GM18520 (cell line): ENCODE measurements at regions not wholly inside any gene's neighbourhood (a gene's known extent, or its start where the extent isn't known, plus 50 kb on each side); places are given as distances from the start of the nearest gene placed in this dataset.
A peak's percentile ranks its signal among the peaks of the same experiment; 100 is the strongest.

Source experiments
- ATAC-seq: cut with Tn5 transposase; IDR thresholded peaks from one replicate; pipeline ENCODE4 v1.9.1; 2021; ENCODE audit not compliant: unreplicated experiment

DNA sequence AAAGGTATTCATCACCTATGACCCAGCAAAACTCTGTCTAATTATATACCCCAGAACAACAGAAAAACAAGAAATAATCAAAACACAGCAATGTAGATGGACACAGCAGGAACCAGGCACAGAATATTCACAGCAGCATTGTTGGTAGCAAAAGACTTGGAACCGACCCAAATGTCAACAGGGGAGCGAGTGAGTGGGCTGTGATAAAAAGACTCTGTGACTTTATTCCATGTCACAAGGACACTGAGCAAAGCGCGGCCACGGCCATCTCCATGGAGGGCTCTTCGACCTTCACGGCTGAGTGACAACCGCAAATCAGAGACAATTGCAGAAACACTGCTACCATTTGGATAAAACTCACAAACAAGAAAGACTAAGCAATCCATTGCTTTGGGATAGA lies 1373.1 kb downstream of the TBC1D22A start:
- no peak for ATAC-seq

GRCh38 chr22:48125416-48125815 lies 1363.0 kb downstream of the TBC1D22A start:
- no peak for ATAC-seq

GRCh38 chr22:48121984-48122383 lies 1359.5 kb downstream of the TBC1D22A start:
- ATAC-seq, result no peak

DNA sequence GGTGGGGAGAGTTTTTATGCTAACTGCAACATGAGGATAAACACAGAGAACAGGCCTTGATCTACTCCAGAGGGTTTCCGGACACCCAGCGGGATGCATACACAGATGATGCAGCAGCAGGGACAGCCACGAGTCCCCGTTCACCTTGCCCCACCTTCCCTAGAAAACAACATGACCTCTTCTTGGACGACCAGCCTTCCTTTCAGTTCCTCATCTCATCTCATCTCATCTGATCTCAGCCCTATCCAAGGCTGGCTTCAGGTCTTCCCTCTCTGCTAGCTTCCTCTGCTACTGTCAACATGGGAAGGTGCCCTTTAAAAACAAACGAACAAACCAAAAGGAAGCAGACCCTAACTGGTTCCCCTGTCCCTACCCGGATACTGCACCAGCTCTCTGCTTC lies 1356.2 kb downstream of the TBC1D22A start:
- no peak for ATAC-seq

DNA sequence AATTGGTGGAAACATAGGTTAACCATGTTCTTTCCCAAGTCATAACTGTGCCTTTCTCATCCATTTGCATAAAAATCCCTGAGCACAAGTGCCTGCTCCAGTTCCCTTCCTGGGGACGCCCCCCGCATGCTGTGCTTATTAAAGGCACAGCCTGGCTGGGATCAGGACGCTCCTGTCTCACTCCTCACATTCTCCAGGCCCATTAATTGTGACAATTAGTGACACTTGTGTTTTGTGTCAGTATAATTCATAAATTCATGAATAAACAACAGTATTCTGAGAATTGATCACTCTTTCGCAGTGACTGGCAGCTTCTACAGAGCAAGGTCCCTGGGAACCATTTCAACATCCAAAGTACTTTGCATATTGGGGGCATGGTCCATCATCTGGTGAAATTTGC lies 1354.4 kb downstream of the TBC1D22A start:
- ATAC-seq, result no peak

DNA sequence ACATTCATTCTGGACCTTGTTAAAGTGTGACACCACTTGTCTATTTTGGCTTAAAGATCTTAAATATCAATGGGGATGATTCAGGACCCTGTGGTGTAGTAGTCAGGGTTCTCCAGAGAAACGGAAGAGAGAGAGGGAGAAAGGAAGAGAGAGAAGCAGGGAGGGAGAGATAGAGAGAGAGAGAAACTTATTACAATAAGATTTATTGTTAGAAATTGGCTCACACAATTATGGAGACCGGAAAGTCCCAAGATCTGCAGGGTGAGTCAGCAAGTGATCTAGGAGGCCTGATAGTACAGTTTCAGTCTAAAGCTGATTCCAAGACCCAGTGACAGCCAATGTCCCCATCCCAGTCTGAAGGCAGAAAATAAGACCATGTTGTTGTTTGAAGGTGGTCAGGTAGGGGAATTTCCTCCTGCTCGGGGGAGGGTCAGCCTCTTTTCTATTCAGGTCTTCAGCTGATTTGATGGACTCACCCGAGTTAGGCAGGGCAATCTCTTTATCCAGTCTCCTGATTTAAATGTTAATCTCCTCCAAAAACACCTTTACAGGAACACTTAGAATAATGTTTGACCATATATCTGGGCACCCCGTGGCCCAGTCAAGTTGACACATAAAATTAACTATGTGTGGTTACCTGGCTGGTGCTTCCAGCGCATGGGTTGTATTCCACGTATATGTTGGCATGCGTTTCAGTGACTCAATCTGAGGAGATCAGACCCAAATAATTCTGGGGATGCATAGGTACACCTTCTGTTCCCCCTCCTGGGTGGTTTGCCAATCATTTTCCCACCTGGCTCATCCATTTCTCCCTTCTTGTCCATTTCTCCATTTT lies 1350.5 kb downstream of the TBC1D22A start:
- ATAC-seq, result no peak

DNA sequence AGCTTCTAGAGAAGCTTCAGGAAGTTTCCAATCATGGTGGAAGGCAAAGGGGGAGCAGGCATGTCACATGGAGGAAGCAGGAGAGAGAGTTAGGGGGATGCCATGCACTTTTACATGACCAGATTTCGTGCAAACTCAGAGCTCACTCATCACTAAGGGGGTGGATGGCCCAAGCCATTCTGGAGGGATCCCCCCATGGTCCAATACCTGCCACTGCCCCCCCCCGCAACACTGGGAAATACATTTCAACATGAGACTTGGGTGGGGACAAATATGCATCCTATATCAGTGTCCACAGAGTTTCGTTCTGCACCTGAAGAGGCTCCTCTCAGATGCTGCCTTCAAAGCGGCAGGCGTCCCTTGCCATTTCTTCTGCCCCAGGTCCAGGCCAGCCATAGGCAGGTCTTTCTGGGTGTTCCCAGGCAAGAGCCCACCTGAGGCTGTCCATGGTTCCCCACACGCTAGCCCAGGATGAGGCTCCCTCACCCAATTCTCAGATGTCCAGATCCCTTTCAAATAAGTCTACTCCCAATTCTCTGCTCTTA lies 1344.3 kb downstream of the TBC1D22A start:
- no peak for ATAC-seq

GRCh38 chr22:48106215-48106614 lies 1343.8 kb downstream of the TBC1D22A start:
- no peak for ATAC-seq

- no peak for ATAC-seq
Measured at GRCh38 chr22:48105259-48105658, 1342.8 kb downstream of the TBC1D22A start.

DNA sequence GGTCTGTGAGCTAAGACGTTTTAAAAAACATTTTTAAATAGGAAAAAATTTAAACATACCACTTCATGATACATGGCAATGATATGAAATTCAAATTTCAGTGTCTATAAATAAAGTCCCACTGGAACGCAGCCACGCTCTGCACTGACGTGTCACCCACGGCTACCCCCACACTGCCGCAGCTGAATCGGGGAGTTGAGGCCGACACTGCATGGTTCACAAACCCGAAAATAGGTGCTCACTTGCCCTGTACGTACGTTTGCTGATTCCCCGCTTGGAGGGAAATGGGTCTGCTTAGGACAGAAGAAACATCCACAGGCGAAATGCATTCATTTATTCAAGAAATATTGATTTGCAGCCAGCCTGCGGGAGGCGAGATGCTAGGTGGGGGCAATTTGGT lies 1342.3 kb downstream of the TBC1D22A start:
- no peak for ATAC-seq

DNA sequence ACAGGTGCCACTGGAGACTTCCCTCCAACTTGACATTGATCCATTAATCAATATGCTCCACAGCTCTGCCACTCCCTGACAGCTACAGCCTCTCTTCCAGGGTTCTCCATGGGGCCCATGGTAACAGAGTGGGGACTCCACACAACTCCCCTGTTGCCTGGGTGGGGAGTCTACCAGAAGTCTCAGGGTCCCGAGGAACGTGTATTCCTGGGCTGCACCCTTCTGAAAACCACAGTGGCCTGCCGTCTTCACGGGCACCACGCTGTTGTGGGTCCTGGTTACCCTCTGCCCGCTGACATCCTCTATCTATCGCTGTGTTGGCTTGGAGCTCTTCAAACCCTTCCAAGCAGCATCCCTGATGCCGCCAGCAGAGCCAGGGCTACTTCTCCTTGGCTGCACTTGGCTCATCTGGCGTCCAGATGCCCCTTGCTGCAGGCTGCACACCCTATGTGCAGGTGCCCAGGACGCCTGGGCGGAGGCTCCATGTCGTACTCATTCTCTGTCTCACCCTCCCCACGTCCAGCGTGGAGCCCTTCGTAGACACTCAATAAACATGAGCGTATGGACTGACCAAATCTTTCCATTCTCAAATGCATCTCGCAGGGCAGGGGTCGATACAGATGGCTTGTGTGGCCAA lies 1341.8 kb downstream of the TBC1D22A start:
- ATAC-seq, result no peak

DNA sequence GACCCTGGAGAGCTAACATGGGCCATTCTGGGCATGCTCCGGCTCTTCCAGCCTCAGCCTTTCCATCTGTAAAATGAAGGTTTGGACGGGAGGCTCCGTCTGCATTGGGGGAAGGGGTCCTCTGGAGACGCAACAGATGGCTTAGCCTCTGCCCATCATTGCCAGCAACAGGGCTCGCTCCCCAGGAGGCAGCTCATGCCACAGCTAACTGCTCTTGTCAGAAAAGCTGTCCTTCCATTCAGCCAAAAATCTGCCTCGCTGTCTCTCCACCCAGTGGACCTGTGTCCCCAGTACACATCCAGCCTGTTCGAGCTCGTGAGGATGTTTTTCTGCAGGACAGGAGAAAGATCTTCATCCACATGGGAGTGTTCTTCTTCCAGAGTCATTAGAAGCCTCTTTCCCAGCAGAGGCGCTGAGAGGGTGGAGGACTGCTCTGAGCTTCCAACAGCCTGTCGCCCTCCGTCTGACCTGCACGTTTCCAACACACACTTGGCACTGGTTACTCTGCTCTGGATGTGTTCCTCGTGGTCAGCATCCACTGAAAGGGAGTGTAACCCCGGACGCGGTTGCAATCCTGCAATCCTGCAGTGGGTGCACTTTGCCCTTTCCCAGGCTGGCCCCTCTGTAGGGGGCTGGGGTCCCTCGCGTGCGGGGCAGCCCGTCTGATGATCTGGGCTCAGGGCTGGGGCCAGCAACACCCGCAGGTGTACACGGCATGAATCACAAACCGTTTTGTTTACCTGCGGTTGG lies 1340.9 kb downstream of the TBC1D22A start:
- no peak for ATAC-seq

DNA sequence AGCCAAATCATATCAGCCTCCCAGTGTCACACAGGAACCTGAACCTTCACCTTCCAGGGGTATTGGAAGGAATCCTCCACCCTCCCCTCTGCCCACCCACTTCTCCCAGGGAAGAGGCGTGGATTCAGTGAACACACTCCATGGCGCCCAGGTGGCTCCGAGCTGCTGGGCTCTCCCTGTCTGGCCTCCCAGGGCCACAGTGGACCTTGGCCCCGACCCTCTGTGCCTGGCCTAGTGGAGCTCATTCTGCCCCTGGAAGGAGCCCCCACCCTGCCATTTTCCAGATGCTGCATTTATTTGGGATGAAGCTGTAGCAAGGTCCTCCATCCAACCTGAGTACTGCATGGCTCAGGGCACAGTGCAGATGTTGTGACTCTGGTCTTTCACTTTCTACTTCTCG lies 1340.1 kb downstream of the TBC1D22A start:
- no peak for ATAC-seq

DNA sequence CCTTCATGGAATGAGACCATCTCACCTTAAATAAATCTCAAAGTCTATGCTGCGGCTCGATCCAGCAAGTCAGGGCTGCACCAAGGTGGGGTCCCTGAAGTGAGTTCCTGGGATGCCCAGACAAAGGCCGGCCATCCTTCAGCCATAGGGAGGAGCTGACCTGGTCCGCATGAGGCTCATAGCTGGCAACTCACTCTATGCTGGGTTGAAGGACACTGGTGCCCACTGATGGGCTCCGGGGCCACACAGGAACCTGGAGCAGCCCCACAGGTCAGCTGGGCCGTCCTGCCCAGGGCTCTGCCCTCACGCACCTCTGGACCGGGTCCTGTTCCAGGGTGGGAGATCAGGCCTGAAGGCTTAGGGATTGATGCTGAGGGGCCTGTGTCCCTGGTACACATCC lies 1339.3 kb downstream of the TBC1D22A start:
- no peak for ATAC-seq

GRCh38 chr22:48100685-48101417 lies 1338.4 kb downstream of the TBC1D22A start:
- ATAC-seq, result no peak

GRCh38 chr22:48099671-48100070 lies 1337.2 kb downstream of the TBC1D22A start:
- ATAC-seq, result no peak

- no peak for ATAC-seq
Measured at GRCh38 chr22:48099251-48099650, 1336.8 kb downstream of the TBC1D22A start.

DNA sequence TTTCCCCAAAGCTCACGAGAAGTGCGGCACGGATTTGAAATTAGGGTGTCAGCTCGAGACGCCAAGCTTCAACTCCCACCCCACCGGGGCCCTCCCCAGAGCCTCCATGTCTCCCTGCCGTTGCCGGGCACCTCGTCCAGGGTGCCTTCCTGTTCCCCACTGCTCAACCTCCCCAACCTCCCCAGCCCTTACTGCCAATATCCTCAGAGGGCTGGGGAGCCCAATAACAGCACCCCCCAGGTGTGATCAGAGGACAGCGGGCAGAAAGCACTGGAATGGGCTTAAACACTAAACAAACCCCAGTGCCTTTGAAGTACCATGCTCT lies 1336.4 kb downstream of the TBC1D22A start:
- ATAC-seq, result no peak

DNA sequence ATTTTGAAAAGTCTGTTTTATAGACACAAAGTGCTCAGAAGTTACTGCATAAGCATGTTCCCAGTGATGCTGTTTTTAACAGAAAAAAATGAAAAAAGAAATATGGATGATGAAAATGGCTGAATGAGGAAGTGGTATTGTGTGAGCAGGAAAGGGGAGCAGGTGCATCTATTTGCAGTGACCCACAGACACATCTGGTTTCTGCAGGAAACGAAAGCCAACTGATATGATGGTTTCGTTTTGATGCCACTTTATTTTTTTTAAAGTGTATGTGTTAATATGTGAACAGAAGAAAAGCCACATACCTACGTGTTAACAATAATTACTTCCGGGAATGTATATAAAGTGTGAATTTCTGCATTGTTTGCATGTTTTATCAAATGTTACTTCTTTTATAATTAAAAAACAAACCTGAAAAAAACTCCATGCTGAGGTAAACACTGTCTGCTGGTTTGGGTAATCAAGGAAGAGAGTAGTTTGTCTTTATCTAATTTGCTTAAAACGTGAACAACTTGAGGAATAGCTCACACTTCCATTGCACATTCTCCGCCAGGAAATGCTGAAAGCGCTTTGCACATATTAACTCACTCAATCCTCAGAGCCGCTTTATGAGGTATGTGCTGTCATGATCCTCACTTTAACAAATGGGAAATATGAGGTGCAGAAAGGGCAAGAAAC lies 1335.9 kb downstream of the TBC1D22A start:
- peak; percentile 70 for ATAC-seq

DNA sequence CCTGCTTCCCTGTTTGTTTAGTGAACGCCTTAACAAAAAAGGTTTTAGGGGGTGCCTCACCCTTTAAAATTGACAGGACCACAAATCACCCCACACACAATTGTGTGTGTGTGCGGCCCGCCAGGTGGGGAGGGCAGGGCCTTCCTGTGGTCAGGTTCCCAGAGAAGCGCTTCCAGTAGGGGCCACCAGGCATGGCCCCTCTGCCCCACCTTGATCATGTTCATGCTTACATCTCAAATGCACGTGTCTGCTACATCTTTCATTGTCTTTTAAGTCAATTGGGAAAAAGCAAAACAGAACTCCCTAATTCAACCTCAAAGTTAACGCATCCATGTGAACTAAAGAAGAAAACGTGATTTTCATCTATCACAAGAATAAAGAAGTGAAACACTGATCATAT lies 1335.3 kb downstream of the TBC1D22A start:
- peak; percentile 10 for ATAC-seq
